Sigmoid colon (tissue), 6 donors: ENCODE measurements at regions not wholly inside any gene's neighbourhood (a gene's known extent, or its start where the extent isn't known, plus 50 kb on each side); places are given as distances from the start of the nearest gene placed in this dataset.

ENCODE experiments used
- DNase-seq: peaks from one replicate; pipeline ENCODE4 v3.0.0-alpha.2; 2019
- H3K27ac ChIP-seq, 4 donors: fragments of 200-600 bp; sonication (generic); one replicate each; pipeline ENCODE4 v1.5.1; 2016 to 2019; ENCODE audit warnings: mild to moderate bottlenecking in 1 of 4
- H3K27me3 ChIP-seq, 3 donors: fragments of 200-600 bp; sonication (generic); one replicate each; pipeline ENCODE4 v1.5.1; 2019; ENCODE audit warnings: mild to moderate bottlenecking in 1 of 3
- H3K36me3 ChIP-seq, 4 donors: fragments of 200-600 bp; sonication (generic); one replicate each; pipeline ENCODE4 v1.5.1; 2016 to 2019
- H3K4me1 ChIP-seq, 4 donors: fragments of 200-600 bp; sonication (generic); one replicate each; pipeline ENCODE4 v1.5.1; 2017 to 2019
- H3K4me3 ChIP-seq, 4 donors: fragments of 200-600 bp; sonication (generic); one replicate each; pipeline ENCODE4 v1.5.1; 2017 to 2019; ENCODE audit warnings: mild to moderate bottlenecking in 2 of 4, moderate library complexity in 1 of 4
- H3K9me3 ChIP-seq, 4 donors: fragments of 200-600 bp in 3 of 4; sonication (generic) in 3 of 4; one replicate each; pipeline versions ENCODE4 v1.5.1 to v1.6.1; 2013 to 2019
- CTCF ChIP-seq, 4 experiments: fragments of 450-650 bp in 3 of 4; fragments of 200-600 bp in 1 of 4; IDR thresholded peaks; one replicate each; pipeline ENCODE4 v1.5.1; 2016 to 2019; ENCODE audit warnings: antibody characterized with exemption in 4 of 4, mild to moderate bottlenecking in 3 of 4, moderate library complexity in 2 of 4
- EP300 ChIP-seq, 4 donors: sonication (generic); formaldehyde crosslinking; IDR thresholded peaks; one replicate each; pipeline ENCODE4 v1.6.1; 2017; ENCODE audit warnings: antibody characterized with exemption in 4 of 4
- POLR2A ChIP-seq, 2 donors: fragments of 450-650 bp; IDR thresholded peaks; one replicate each; pipeline ENCODE4 v1.6.1; 2016; ENCODE audit warnings: antibody characterized with exemption in 2 of 2, mild to moderate bottlenecking in 2 of 2, moderate library complexity in 2 of 2
- POLR2AphosphoS5 ChIP-seq, 4 donors: sonication (generic); formaldehyde crosslinking; IDR thresholded peaks; one replicate each; pipeline ENCODE4 v1.6.1; 2017; ENCODE audit warnings: antibody characterized with exemption in 4 of 4
- WGBS, 2 donors: extraction: QIAGEN DNeasy Blood & Tissue Kit; methylation state at CpG; one replicate each; pipeline ENCODE4 v1.1.7; 2013; 5-methylcytosine and 5-hydroxymethylcytosine counted together
- intact Hi-C: fragments of 100-400 bp; cut with DNase I; formaldehyde crosslinking; loops from one replicate; pipeline ENCODE4 v1.15.1; 2023
- donor health status: healthy with polysubstance abuse.
- donor health status: healthy.

DNA sequence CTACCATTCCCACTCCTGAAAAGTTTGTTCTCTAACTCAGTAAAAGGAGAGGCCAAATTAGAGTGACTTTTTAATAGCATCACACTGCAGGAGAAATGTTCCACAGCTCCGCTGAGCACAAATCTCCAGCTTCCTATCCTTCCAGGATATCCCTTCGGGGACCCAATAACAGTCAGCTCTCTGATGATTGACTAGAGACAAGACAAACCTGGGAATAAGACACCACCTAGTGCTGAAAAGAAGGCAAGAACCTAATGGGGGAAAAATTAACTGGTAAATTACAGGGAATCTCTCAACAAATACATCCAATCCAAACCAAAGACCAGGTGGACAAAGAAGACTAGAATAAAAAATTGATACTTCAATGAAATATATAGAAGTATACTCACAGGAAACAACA lies 977.1 kb upstream of the SOX11 start:
- DNase-seq, result no peak
- TF ChIP-seq CTCF (IDR thresholded peaks at IDR 0.05) (no peak), POLR2A (IDR thresholded peaks at IDR 0.05) (no peak), POLR2AphosphoS5 (IDR thresholded peaks at IDR 0.05) (no peak), EP300 (IDR thresholded peaks at IDR 0.05) (no peak)
- Histone ChIP-seq H3K27me3 (no peaks in the 10 kb centered on the region), H3K27ac (no peak overlapping the region), H3K36me3 (no peaks in the 10 kb centered on the region), H3K9me3 (peaks cover 0 to 10% (median 3%) of the 10 kb centered on the region in 4 donors), H3K4me3 (no peak overlapping the region), H3K4me1 (no peaks in the 10 kb centered on the region)
- intact Hi-C loops, result no loop called here
- 56 to 63% methylated on average over 2 of the region's 2 CpGs for WGBS, 2 donors

DNA sequence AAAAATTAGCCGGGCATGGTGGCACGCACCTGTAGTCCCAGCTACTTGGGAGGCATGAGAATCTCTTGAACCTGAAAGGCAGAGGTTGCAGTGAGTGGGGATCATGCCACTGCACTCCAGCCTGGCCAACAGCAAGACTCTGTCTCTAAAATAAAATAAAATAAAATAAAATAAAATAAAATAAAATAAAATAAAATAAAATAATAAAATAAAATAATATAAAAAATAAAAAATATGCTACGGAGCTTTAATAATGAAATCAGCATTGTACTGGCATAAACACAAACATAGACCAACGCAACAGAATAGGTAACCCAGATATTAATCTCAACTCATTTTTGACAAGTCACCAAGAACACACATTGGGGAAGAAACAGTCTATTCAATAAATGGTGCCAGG lies 973.4 kb upstream of the SOX11 start:
- Histone ChIP-seq H3K27me3 (no peaks in the 10 kb centered on the region), H3K9me3 (peaks cover 0 to 8% (median 3%) of the 10 kb centered on the region in 4 donors), H3K4me1 (no peaks in the 10 kb centered on the region), H3K36me3 (no peaks in the 10 kb centered on the region), H3K27ac (no peak overlapping the region), H3K4me3 (no peak overlapping the region)
- no peak for DNase-seq
- WGBS, 2 donors, result 82 to 84% methylated on average over 4 of the region's 4 CpGs
- intact Hi-C loops, result no loop called here
- no peak for TF ChIP-seq EP300 (IDR thresholded peaks at IDR 0.05)
- TF ChIP-seq POLR2AphosphoS5 (IDR thresholded peaks at IDR 0.05), result no peak
- no peak for TF ChIP-seq POLR2A (IDR thresholded peaks at IDR 0.05)
- no peak for TF ChIP-seq CTCF (IDR thresholded peaks at IDR 0.05)

GRCh38 chr2:4725618-4726017 lies 966.6 kb upstream of the SOX11 start:
- 33 to 64% methylated on average over 4 of the region's 4 CpGs for WGBS, 2 donors
- no peaks in the 10 kb centered on the region for H3K27me3 ChIP-seq
- intact Hi-C loops, result no loop called here
- no peaks in the 10 kb centered on the region for H3K9me3 ChIP-seq
- TF ChIP-seq POLR2AphosphoS5 (IDR thresholded peaks at IDR 0.05), result no peak
- TF ChIP-seq CTCF (IDR thresholded peaks at IDR 0.05), result no peak
- TF ChIP-seq POLR2A (IDR thresholded peaks at IDR 0.05), result no peak
- no peak for TF ChIP-seq EP300 (IDR thresholded peaks at IDR 0.05)
- no peak for DNase-seq
- no peak overlapping the region for H3K4me3 ChIP-seq
- no peaks in the 10 kb centered on the region for H3K4me1 ChIP-seq
- H3K27ac ChIP-seq, result no peak overlapping the region
- no peaks in the 10 kb centered on the region for H3K36me3 ChIP-seq

DNA sequence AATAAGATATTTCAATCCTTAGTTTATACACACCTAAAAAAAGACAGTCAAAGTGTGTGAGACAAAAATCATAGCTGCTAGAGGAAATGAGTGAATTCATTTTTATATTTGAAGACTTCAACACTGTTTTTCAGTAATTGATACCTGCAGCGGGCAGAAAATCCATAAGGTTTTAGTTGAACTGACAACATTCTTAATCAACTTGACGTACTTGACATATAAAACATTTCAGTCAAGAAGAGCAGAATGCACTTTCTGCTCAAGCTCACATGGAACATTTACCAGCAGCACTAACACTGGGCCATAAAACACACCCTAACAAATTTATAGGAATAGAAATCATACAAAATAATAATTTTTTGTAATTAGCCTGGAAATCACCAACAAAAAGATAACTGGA lies 959.6 kb upstream of the SOX11 start:
- DNase-seq, result no peak
- Histone ChIP-seq H3K4me1 (no peaks in the 10 kb centered on the region), H3K27me3 (no peaks in the 10 kb centered on the region), H3K36me3 (no peaks in the 10 kb centered on the region), H3K27ac (no peak overlapping the region), H3K4me3 (no peak overlapping the region), H3K9me3 (no peaks in the 10 kb centered on the region)
- intact Hi-C loops, result no loop called here
- no peak for TF ChIP-seq CTCF (IDR thresholded peaks at IDR 0.05)
- TF ChIP-seq POLR2AphosphoS5 (IDR thresholded peaks at IDR 0.05), result no peak
- no peak for TF ChIP-seq EP300 (IDR thresholded peaks at IDR 0.05)
- no peak for TF ChIP-seq POLR2A (IDR thresholded peaks at IDR 0.05)
- WGBS, 2 donors, result 90 to 95% methylated on average over 2 of the region's 2 CpGs
